Cardiac septum (tissue), 1 donor: ENCODE measurements at regions not wholly inside any gene's neighbourhood (a gene's known extent, or its start where the extent isn't known, plus 50 kb on each side); places are given as distances from the start of the nearest gene placed in this dataset.

ENCODE experiments used
- DNase-seq: peaks from one replicate; pipeline ENCODE4 v3.0.0-alpha.2; 2020; ENCODE audit warnings: low spot score
- intact Hi-C: fragments of 100-400 bp; cut with DNase I; formaldehyde crosslinking; loops from one replicate; pipeline ENCODE4 v1.14.0; 2022
- donor health status: DM: no; HTN: no; CAD: no.

DNA sequence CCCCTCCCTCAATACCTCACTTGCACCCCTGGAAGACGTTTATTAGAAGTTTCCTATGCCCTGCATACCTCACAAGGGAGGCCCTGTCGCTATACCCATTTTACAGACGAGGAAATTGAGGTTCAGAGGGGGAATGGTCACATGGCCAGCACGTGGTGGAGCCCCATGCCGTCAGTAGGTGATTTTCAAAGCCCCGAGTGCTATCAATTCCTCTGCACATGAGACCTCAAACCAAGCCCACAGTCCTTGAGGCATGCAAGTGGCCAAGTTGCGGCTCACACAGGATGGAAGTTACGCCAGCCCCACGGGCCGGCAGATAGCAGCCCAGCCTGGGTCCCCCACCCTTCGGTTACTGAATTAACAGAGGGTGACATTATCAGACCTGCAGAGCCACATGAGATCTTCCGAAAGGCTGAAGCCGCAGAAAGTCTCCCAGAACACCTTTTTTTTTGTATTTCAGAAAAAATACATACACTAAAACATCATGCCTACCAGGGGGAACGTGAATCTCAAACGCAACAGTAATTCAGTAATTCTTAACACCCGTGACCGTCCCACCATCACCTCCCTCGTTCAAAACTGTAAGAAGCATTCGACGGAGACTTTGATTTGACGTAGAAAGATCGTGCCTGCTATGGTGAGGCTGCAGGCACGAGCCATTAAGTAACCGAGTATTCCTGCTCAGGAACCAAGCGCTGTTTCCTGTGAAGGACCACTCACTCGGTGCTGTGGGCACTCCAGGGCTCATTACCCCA is 129.0 kb downstream of the RFLNA start:
- intact Hi-C loops, result loop anchor here (2.0 to 5.0 kb wide), 5 partner anchors 33 to 143 kb away; partner anchors contain the start of gene NCOR2
- no peak for DNase-seq

DNA sequence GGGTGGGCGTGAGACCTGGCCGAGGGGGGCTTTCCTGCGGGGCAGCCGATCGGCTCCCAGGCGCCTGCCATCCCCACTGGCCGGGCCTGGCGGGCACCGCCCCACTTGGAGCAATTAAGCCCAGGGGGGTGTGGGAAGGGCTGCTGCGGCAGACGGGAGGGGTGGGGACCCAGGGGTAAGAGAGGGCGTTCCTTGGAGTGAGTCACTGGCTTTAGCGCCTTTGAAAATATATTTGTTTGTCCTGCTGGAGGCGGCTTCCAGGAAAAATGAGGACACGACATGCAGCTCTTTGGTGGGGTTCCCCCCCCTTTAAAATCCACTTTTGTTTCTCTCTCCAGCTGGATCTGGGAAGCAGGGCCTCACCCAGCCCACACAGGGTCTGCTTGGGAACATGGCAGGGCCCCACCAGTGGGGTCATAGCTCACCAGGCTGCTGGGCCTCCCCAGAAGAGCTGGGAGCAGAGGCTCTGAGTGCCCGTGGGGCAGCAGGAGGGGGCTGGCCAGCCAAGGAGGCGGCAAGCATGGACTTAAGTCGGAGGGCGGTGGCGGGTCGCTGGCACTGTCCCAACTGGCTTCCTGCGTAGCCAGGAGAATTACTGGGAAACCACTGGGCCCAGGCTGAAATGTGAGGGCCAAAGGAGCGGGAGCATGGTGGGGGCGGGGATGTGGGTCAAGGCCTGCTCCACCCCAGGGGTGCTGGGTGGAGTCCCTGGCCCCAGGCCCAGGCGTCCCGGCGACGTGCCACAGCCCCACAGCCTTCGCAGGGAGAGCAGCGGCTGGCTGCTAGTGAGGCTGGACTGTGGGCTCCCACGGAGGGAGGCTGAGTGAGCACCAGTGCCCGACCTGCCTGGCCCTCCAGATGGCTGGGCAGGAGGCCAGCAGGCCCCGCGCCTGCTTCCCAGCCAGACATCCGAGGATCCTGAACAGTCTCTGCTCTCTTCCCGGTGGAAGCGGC is 128.0 kb downstream of the RFLNA start:
- intact Hi-C loops, result loop anchor here (2.0 to 5.0 kb wide), 5 partner anchors 34 to 144 kb away; partner anchors contain the start of gene NCOR2
- DNase-seq, result peak; percentile 93

DNA sequence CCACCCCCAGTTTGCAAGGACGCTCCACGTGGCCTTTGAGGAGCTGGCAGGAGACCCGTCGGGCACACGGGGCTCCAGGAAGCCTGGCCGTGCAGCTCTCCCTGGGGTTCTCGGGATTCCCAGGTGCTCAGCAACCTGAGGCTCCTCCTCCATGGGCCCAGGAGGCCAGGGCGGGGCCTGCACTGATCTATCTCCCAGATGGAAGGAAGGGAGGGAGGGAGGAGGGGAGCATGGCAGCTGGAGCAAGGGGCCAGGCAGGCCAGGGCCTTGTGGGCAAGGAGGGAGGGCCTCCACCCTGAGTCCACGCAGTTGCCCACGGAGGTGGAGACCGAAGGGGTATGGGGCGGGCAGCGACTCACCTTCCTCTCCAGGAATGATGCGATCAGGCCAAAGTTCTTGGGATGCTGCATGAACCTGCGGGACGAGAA is 127.3 kb downstream of the RFLNA start:
- intact Hi-C loops, result loop anchor here (2.0 to 5.0 kb wide), 5 partner anchors 35 to 145 kb away; partner anchors contain the start of gene NCOR2
- no peak for DNase-seq

DNA sequence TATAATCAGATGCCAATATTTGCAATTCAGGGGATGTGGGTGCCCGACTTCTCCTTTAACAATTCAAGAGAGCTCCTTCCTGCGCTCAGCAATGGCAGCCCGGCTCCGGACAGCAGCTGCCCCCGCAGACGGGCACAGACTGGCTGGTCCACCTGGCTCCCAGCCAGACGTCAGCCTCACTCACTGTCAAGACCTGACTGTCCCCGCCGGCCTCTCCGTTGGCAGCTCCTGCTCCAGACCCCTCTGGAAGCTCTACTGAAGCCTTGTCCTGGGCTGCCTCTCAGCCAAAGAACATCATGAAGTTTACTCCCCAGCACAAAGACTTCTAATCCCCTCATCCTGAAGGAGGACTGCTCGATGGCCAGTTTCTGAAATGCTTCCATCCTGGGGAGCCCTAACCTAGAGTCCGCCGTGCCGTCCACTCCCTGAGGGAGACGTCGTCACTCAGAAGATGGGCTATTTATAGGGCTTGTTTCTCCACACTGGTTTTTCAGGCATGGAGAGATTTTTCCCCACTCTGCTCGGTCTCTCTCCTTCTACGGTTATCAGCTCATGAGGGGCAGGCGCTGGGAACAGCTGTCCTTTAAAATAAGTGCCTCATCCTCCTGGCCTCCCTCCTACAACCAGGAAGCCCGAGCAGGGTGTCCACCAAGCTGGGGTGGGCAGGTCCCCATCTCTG is 126.2 kb downstream of the RFLNA start:
- no peak for DNase-seq
- intact Hi-C loops, result loop anchor here (5.0 kb wide), 1 partner anchor 146 kb away; the partner anchor contains the start of gene NCOR2

DNA sequence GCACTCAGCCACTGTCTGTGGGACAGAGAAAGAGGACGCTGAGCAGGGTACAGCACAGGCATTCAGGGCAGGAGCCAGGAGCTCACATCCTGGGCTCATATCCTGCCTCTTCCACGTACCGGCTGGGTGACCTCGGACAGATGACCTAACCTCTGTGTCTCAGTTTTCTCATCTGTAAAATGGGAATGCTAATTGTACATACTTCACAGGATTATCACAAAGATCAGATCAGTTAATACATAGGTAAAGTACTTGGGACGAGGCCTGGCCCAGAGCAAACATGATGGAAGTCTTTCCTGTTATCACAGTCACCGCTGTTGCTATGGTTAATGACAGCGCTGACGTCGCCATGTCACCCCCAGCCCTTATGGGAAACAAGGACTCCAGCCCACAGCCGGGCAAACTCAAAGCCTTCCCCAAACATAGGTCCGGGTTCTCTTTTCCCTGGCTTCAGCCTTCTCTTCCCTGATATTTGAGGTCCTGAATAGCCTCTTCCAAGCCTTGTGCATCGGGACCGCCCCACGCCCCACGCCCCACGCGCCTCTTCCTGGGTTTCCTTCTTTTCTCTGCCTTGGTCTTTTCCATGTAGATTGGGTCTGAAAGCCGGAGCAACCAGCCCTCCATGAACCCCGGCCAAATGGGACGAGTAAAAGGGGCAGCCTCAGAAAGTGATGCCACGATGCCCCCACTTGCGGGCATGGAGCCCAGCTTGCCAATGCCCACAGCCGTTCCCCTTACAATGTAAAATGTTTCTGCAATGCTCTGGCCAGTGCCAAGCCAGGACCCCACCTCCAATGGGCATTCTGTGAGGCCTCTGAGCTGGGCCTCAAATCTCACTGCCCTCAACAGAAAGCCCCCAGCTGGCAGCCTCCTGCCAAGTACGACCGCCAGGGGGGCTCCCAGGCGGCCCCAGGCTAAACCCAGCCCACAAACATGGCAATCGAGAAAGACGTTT is 125.4 kb downstream of the RFLNA start:
- no peak for DNase-seq
- intact Hi-C loops, result loop anchor here (5.0 kb wide), 1 partner anchor 147 kb away; the partner anchor contains the start of gene NCOR2

DNA sequence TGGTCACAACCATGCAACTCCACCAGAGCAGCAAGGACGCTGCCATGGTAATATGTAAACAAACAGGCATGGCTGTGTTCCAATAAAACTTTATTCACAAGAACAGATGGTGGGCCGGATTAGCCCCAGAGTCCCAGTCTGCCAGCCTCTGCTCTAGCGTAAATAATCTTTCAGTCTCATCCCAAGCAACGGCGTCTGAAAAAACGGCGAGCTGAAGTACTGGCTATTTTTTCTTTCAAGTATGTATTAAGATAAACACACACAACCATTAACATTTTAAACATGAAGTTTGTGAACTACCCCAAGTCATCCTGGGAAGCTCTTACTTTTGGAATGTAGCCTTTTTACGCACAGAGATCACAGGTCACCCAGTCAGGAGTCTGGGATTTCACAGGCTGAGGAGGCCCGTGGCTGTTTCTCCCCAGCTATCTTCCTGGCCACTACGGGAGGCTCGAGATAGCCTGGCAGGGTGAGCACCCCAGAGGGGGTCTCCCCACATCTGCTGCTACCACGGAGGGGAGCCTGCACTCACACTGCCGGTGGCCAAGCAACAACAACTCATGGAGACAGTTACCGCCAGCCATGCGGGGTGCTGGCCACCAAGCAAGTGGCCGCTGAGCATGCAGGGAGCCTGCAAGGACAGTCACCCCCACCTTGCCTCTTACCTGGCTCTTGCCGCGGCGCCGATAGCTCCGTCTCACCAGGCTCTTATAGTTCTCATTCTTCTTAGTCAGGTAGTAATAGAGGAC is 124.6 kb downstream of the RFLNA start:
- no peak for DNase-seq
- intact Hi-C loops, result loop anchor here (5.0 kb wide), 1 partner anchor 148 kb away; the partner anchor contains the start of gene NCOR2

DNA sequence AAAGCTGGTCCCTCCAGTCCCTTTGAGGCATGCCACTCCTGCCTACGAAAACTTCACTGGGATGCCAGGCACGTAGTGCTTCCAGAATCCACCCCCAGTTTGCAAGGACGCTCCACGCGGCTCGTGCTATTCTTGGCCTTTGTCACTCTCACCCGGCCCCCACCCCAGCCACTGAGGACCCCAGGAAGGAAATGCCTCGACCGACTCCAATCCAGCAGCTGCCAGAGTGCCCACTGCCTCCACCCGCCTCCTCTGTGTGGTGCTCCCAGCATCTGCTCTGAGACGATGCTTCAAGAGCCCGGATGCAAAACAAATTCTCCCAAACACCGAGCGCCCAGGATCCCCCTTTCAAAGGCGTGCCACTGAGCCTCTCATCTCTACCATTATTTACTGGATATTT is 123.9 kb downstream of the RFLNA start:
- DNase-seq, result no peak
- intact Hi-C loops, result no loop called here

DNA sequence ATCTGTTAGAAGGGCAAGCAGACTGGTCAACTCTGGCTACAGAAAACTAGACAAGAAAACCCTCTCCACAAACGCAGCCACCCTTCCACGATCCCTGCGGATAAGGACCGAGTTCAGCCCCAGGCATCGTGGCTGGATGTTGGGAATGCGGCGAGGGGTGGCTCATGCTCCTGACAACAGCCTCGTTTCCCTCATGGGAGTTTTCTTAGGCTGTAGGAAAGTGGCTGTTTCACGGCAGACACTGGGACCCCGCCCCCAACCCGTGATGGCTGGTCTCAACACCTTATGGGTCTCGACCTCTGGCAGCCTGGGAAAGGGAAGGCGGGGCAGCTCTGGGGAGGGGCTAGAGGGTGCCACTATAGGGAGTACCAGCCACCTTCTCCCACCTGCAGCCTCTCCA is 123.3 kb downstream of the RFLNA start:
- DNase-seq, result no peak
- intact Hi-C loops, result no loop called here

DNA sequence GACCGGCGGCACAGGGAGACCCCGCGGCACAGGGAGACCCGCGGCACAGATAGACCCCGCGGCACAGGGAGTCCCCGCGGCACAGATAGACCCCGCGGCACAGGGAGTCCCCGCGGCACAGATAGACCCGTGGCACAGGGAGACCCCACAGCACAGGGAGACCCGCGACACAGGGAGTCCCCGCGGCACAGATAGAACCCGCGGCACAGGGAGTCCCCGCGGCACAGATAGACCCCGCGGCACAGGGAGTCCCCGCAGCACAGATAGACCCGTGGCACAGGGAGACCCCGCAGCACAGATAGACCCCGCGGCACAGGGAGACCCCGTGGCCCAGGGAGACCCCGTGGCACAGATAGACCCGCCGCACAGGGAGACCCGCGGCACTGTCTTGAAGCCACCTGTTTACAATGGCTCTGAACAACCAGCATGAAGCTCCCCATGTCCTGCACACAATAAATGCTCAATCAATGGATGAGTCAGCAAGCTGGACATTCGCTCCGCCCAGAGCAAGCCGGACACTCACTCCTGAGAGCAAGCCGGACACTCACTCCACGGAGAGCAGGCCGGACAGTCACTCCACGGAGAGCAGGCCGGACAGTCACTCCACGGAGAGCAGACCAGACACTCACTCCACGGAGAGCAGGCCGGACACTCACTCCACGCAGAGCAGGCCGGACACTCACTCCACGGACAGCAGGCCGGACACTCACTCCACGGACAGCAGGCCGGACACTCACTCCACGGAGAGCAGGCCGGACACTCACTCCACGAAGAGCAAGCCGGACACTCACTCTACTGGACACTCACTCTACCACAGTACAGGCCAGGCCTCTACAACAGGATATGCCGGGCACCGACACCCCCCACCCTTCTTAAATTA is 121.9 kb downstream of the RFLNA start:
- intact Hi-C loops, result no loop called here
- DNase-seq, result no peak

DNA sequence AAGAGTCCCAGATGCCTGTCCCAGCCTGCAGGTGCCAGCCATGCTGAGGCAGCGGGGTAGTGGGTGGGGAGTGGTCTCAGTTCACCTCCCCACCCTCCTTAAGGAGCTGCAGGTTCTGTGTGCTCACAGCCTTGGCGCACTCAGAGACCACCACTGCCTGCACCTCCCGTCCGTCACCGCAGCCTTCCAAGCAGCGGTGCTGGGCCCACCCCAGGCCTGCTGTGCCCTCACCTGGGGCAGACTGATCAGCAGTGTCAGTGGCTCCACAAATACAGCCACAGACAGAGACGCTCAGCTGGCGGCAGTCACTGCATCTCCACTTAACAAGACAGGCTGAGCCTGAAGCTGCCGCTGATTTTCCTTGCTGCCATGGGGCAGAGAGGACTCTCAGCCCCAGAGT is 120.2 kb downstream of the RFLNA start:
- DNase-seq, result no peak
- intact Hi-C loops, result no loop called here

DNA sequence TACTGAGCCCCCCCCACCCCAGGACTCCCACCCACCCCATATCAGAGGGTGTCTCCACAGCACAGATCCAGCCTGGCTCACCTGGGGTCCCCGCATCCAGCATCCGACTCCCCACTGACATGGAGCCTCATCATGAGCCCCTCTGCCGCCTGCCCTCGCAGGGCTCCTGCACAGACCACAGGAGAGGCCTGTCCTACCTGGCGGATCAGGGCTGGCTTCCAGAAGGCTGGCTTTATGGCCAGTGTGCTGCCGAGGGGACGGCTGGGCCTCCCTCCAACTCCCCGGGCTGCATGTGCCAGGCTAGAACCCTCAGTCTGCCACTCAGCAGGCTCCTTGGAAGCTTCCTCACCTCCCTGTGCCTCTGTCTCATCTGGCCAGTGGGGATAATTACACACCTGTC is 119.0 kb downstream of the RFLNA start:
- no peak for DNase-seq
- intact Hi-C loops, result no loop called here

DNA sequence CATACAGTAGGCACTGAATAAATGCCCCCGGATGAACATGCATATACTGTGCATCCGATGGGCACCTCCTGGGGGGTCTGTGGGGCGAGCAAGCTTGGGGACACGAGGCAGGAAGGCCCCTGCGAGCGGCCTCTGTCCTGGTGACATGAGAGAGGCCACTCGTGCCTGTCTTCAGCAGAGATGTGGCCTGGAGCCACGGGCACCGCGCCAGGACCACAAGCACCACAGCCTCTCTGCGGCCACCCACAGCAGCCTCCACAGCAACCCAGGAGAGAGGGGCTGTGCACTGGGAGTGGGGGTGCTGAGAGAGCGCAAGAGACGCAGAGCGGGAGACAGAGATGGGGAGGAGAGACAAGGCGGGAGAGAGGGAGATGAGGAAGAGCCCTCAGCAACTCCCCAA is 118.5 kb downstream of the RFLNA start:
- no peak for DNase-seq
- intact Hi-C loops, result no loop called here

DNA sequence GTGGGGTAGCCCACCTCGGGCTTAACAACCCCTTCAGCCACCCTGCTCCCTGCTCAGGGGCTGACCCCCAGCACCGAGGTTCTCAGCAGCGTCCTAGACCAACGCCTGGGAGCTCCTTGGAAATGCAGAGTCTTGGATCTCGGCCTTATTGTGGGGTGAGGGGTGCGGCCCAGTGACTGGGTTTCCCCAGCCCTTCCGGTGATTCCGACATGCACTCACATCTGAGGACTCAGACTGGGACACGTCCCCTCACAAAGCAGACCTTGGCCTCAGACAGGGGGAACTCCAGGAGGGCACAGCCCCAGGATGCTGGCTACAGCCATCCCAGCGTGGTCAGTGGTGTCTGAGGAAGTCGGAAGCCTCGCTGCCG is 117.7 kb downstream of the RFLNA start:
- DNase-seq, result no peak
- intact Hi-C loops, result no loop called here

DNA sequence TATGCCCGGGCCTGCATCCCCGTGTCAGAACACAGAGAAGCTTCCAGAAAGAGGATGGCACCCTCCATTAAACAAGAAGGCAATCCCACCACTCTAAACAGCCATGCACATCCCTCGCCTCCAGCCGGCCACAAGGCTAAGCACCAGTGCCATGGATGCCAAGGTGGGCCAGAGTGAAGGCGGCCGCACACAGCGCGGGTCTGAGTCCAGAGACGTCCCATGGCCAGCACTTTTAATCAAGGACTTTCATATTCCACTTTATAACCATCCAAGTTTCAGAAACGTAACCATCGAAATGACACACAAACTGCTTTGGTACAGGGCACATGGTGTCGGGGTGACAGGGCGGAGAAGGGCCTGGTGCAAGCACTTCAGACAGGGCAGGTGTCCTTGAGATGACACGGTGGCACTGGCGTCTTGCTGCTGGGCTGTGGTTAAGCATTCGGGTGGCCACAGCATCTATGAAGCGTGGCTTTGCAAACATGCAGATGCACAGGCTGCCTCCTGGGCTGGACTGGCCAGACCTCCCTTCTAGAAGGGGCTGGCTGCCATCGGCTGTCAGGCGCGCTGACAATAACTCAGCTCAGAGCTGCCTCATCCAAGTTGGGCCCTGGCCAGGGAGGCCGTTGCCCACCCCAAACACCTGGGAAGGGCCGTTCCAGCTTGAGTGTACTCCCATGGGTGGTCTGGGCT is 117.2 kb downstream of the RFLNA start:
- DNase-seq, result no peak
- intact Hi-C loops, result no loop called here

DNA sequence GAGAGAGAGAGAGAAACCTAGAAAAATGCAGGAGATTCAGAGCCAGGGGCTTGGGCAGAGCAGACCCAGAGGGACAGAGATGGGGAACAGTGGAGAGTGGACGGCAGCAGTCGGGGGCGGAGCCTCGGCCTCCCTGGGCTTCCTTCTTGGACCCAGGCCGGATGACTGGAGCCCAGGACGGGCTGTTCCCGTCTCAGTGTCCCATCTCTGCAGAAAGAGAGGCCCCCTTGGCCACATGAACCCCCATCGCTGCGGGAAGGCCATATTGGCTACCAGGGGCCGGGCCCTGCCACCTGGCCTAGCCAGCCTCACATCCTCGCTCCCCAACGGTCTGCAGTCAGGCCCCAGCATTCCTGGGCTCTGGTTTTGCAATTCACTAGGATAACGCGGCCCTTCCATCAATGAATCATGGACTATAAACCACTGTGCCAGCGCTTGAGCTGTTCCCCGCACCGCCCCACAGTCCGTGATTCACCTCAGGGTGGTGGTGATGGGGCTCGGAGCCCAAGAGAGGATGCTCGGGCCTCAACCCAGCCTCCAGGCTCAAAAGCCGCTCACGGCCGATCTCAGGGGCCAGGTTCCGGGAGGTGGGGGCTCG is 116.5 kb downstream of the RFLNA start:
- intact Hi-C loops, result no loop called here
- DNase-seq, result no peak
